ENCODE measurements at regions not wholly inside any gene's neighbourhood (a gene's known extent, or its start where the extent isn't known, plus 50 kb on each side); places are given as distances from the start of the nearest gene placed in this dataset.

- no peak for DNase-seq (ENCODE audit: low spot score)
Measured at GRCh38 chr11:22491555-22492225, 133.9 kb downstream of the FANCF start.

- DNase-seq (ENCODE audit: low spot score): no peak
Measured at GRCh38 chr11:22479971-22480720, 142.0 kb downstream of the SLC17A6 start.

GRCh38 chr11:22479208-22479607 is 141.0 kb downstream of the SLC17A6 start:
- DNase-seq (ENCODE audit: low spot score): no peak

- no peak for DNase-seq (ENCODE audit: low spot score)
Measured at GRCh38 chr11:22478169-22478568, 140.0 kb downstream of the SLC17A6 start.

- no peak for DNase-seq (ENCODE audit: low spot score)
Measured at GRCh38 chr11:22477312-22477711, 139.1 kb downstream of the SLC17A6 start.

- no peak for DNase-seq (ENCODE audit: low spot score)
Measured at GRCh38 chr11:22476589-22476988, 138.4 kb downstream of the SLC17A6 start.

GRCh38 chr11:22474616-22475015 is 136.4 kb downstream of the SLC17A6 start:
- DNase-seq (ENCODE audit: low spot score): no peak

GRCh38 chr11:22473586-22473985 is 135.4 kb downstream of the SLC17A6 start:
- no peak for DNase-seq (ENCODE audit: low spot score)

GRCh38 chr11:22472306-22472705 is 134.1 kb downstream of the SLC17A6 start:
- no peak for DNase-seq (ENCODE audit: low spot score)

GRCh38 chr11:22471385-22471784 is 133.2 kb downstream of the SLC17A6 start:
- no peak for DNase-seq (ENCODE audit: low spot score)

- DNase-seq (ENCODE audit: low spot score): no peak
Measured at GRCh38 chr11:22467741-22468140, 129.6 kb downstream of the SLC17A6 start.

- DNase-seq (ENCODE audit: low spot score): no peak
Measured at GRCh38 chr11:22467248-22467647, 129.1 kb downstream of the SLC17A6 start.

- peak; percentile 93 for DNase-seq (ENCODE audit: low spot score)
Measured at GRCh38 chr11:22466809-22467208, 128.6 kb downstream of the SLC17A6 start.

GRCh38 chr11:22466351-22466750 is 128.2 kb downstream of the SLC17A6 start:
- DNase-seq (ENCODE audit: low spot score): no peak

- DNase-seq (ENCODE audit: low spot score): no peak
Measured at GRCh38 chr11:22465620-22466019, 127.4 kb downstream of the SLC17A6 start.

GRCh38 chr11:22461626-22462025 is 123.4 kb downstream of the SLC17A6 start:
- DNase-seq (ENCODE audit: low spot score): no peak

GRCh38 chr11:22460181-22460580 is 122.0 kb downstream of the SLC17A6 start:
- DNase-seq (ENCODE audit: low spot score): no peak

- peak; percentile 12 for DNase-seq (ENCODE audit: low spot score)
Measured at GRCh38 chr11:22459048-22459447, 120.9 kb downstream of the SLC17A6 start.

GRCh38 chr11:22458161-22458560 is 120.0 kb downstream of the SLC17A6 start:
- DNase-seq (ENCODE audit: low spot score): no peak

- no peak for DNase-seq (ENCODE audit: low spot score)
Measured at GRCh38 chr11:22456993-22457762, 119.0 kb downstream of the SLC17A6 start.

- no peak for DNase-seq (ENCODE audit: low spot score)
Measured at GRCh38 chr11:22454461-22455090, 116.4 kb downstream of the SLC17A6 start.

GRCh38 chr11:22449441-22449840 is 111.3 kb downstream of the SLC17A6 start:
- no peak for DNase-seq (ENCODE audit: low spot score)
